Ishikawa (cell line): ENCODE measurements at regions not wholly inside any gene's neighbourhood (a gene's known extent, or its start where the extent isn't known, plus 50 kb on each side); places are given as distances from the start of the nearest gene placed in this dataset.

Experiments
- CEBPB ChIP-seq: IDR thresholded peaks from 2 replicates; pipeline ENCODE4 v1.6.1; 2012
- EGR1 ChIP-seq: IDR thresholded peaks from 2 replicates; pipeline ENCODE4 v1.6.1; 2012
- EP300 ChIP-seq: IDR thresholded peaks from 2 replicates; pipeline ENCODE4 v1.6.1; 2012; ENCODE audit warnings: borderline replicate concordance
- FOXM1 ChIP-seq: IDR thresholded peaks from 2 replicates; pipeline ENCODE4 v1.6.1; 2012; ENCODE audit warnings: low read depth, borderline replicate concordance
- MAX ChIP-seq: IDR thresholded peaks from 2 replicates; pipeline ENCODE4 v1.6.1; 2012
- NFIC ChIP-seq: IDR thresholded peaks from 2 replicates; pipeline ENCODE4 v1.6.1; 2012
- RAD21 ChIP-seq: IDR thresholded peaks from 2 replicates; pipeline ENCODE4 v1.6.1; 2012; ENCODE audit warnings: low read depth
- TAF1 ChIP-seq: IDR thresholded peaks from 2 replicates; pipeline ENCODE4 v1.6.1; 2012; ENCODE audit warnings: low read depth, mild to moderate bottlenecking
- TEAD4 ChIP-seq: IDR thresholded peaks from 2 replicates; pipeline ENCODE4 v1.6.1; 2012
- ZBTB7A ChIP-seq: IDR thresholded peaks from 2 replicates; pipeline ENCODE4 v1.6.1; 2012; ENCODE audit warnings: low read depth
- TF ChIP-seq, protein P1 (sequence below): IDR thresholded peaks from 2 replicates; pipeline ENCODE4 v1.6.1; 2012; ENCODE audit warnings: low read depth, mild to moderate bottlenecking

- TF ChIP-seq TEAD4 (no peak), CEBPB (no peak), RAD21 (no peak), EGR1 (no peak), MAX (no peak), TAF1 (no peak), EP300 (no peak), NFIC (no peak), ZBTB7A (no peak), FOXM1 (no peak)
- TF ChIP-seq, protein P1, sequence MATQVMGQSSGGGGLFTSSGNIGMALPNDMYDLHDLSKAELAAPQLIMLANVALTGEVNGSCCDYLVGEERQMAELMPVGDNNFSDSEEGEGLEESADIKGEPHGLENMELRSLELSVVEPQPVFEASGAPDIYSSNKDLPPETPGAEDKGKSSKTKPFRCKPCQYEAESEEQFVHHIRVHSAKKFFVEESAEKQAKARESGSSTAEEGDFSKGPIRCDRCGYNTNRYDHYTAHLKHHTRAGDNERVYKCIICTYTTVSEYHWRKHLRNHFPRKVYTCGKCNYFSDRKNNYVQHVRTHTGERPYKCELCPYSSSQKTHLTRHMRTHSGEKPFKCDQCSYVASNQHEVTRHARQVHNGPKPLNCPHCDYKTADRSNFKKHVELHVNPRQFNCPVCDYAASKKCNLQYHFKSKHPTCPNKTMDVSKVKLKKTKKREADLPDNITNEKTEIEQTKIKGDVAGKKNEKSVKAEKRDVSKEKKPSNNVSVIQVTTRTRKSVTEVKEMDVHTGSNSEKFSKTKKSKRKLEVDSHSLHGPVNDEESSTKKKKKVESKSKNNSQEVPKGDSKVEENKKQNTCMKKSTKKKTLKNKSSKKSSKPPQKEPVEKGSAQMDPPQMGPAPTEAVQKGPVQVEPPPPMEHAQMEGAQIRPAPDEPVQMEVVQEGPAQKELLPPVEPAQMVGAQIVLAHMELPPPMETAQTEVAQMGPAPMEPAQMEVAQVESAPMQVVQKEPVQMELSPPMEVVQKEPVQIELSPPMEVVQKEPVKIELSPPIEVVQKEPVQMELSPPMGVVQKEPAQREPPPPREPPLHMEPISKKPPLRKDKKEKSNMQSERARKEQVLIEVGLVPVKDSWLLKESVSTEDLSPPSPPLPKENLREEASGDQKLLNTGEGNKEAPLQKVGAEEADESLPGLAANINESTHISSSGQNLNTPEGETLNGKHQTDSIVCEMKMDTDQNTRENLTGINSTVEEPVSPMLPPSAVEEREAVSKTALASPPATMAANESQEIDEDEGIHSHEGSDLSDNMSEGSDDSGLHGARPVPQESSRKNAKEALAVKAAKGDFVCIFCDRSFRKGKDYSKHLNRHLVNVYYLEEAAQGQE: no peak
Measured at GRCh38 chr4:180636696-180637404, 1606.4 kb upstream of the TENM3 start.
